AG09309 (cell line): ENCODE measurements at regions not wholly inside any gene's neighbourhood (a gene's known extent, or its start where the extent isn't known, plus 50 kb on each side); places are given as distances from the start of the nearest gene placed in this dataset.

Source experiments
- DNase-seq: peaks from one replicate; pipeline ENCODE4 v3.0.0-alpha.2; 2010; ENCODE audit warnings: low read depth
- H3K4me3 ChIP-seq: 2 replicates; pipeline ENCODE4 v1.5.1; 2011; ENCODE audit warnings: mild to moderate bottlenecking, low read depth, low read length, moderate library complexity; ENCODE audit not compliant: control insufficient read depth
- CTCF ChIP-seq: IDR thresholded peaks from 2 replicates; pipeline ENCODE4 v1.5.1; 2011; ENCODE audit warnings: mild to moderate bottlenecking, low read depth, low read length, inconsistent platforms; ENCODE audit not compliant: insufficient read depth, control insufficient read depth; ENCODE audit errors: missing control alignments

GRCh38 chr21:16005996-16006395 lies 276.2 kb downstream of the USP25 start:
- DNase-seq = no peak
- no peak for TF ChIP-seq CTCF

DNA sequence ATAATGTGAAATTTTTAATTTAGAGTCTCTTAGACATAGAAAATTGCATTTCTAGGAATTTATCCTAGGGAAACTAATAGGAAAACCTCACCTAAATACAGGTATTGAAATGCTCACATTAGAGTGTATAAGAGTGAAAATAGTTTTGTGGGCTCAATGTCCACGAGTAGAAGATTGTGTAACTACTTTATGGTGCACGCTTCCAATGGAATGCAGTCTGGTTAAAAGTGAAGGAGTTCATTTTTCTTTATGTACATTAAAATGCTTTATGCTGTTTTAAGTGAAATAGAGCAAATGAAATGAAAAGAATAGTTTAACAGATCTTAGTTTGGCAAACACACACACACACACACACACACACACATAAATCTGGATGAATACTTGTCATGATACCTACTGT lies 278.2 kb downstream of the USP25 start:
- H3K4me3 ChIP-seq = no peak overlapping the region
- TF ChIP-seq CTCF = no peak
- DNase-seq = no peak

More at GRCh38 chr21:16005996-16006395, 276.2 kb downstream of the USP25 start:
- H3K4me3 ChIP-seq = no peak overlapping the region

GRCh38 chr21:16011719-16012118 lies 281.9 kb downstream of the USP25 start:
- no peak for DNase-seq
- TF ChIP-seq CTCF = no peak
- no peak overlapping the region for H3K4me3 ChIP-seq

- no peak for TF ChIP-seq CTCF
- no peak overlapping the region for H3K4me3 ChIP-seq
- DNase-seq = no peak
Measured at GRCh38 chr21:16013570-16013969, 283.8 kb downstream of the USP25 start.

- DNase-seq = no peak
- no peak overlapping the region for H3K4me3 ChIP-seq
- no peak for TF ChIP-seq CTCF
Measured at GRCh38 chr21:16020878-16021277, 291.1 kb downstream of the USP25 start.

DNA sequence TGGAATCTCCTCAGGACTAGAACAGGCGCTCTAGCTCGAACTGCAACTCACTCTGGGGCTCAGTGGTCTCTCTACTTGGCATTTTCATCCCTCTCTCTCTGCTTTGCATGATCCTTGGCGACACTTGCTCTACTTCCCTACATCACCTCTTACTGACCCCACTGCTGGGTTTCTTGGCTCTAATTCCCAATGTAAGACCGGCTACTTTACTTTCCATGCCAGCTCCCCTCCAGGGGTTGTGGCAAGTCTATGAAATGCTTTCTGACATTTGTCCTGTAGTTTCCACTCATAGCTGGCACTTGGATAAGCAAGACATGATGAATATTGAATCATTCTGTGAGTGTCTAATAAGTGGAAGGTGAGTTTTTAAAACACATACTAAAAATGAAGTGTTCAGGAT lies 292.3 kb downstream of the USP25 start:
- H3K4me3 ChIP-seq = no peak overlapping the region
- no peak for DNase-seq
- no peak for TF ChIP-seq CTCF

- no peak overlapping the region for H3K4me3 ChIP-seq
- no peak for TF ChIP-seq CTCF
- DNase-seq = no peak
Measured at GRCh38 chr21:16022921-16023320, 293.1 kb downstream of the USP25 start.
